K562 (cell line): ENCODE measurements at regions not wholly inside any gene's neighbourhood (a gene's known extent, or its start where the extent isn't known, plus 50 kb on each side); places are given as distances from the start of the nearest gene placed in this dataset.

ENCODE experiments used
- ATAC-seq: fragments of 200-7000 bp; cut with Tn5 transposase; 3 replicates; pipeline ENCODE4 v1.9.1; 2020; ENCODE audit warnings: moderate library complexity
- BruUV-seq: library from RNA; stranded (reverse); fragments of 400-500 nt; replicated peaks from 2 replicates; lab custom pipeline; 2021; lab: Mats Ljungman, UMichigan
- CTCF ChIA-PET: fragments of 300-600 bp; formaldehyde crosslinking; extraction: SDS; loops from one replicate; lab custom pipeline; 2021; ENCODE audit warnings: low intra/inter-chr PET ratio; lab: Yijun Ruan, JAX
- POLR2A ChIA-PET: fragments of 300-600, 350-650 bp; sonication (Branson Sonifier 250); formaldehyde crosslinking; extraction: SDS; loops from one replicate; lab custom pipeline; 2021; ENCODE audit warnings: antibody characterized with exemption, inconsistent platforms; lab: Yijun Ruan, JAX
- DNase-seq, 4 experiments: peaks; one replicate each; pipeline versions ENCODE4 v3.0.0 to v3.0.0-alpha.2; 2011 to 2018; ENCODE audit warnings: low spot score in 3 of 4, mixed read lengths in 3 of 4; ENCODE audit errors: extremely low read depth in 1 of 4
- FAIRE-seq: peaks from 2 replicates; lab custom pipeline; 2011; peaks lifted over from hg19 to GRCh38; lab: Jason Lieb, UNC
- H2AFZ ChIP-seq: 2 replicates; pipeline ENCODE4 v1.6.0; 2011; ENCODE audit warnings: low read depth, low read length, control low read depth, inconsistent platforms
- H3K27ac ChIP-seq: fragments of 200-600 bp; 3 replicates; pipeline ENCODE4 v1.8.0; 2011; ENCODE audit warnings: low read depth, mild to moderate bottlenecking, control low read depth, inconsistent platforms, low read length, moderate library complexity, mixed read lengths; ENCODE audit errors: extremely low read depth
- H3K27me3 ChIP-seq, 2 experiments: fragments of 300-600 bp in 1 of 2; 2 replicates in 1 of 2; 3 replicates in 1 of 2; pipeline versions ENCODE4 v1.6.0 to v1.8.0; 2011; ENCODE audit warnings: inconsistent platforms in 2 of 2, low read length in 2 of 2, mild to moderate bottlenecking in 1 of 2, mixed read lengths in 1 of 2, moderate library complexity in 1 of 2; ENCODE audit not compliant: control insufficient read depth in 2 of 2, insufficient read depth in 2 of 2
- H3K36me3 ChIP-seq: fragments of 300-600 bp; 3 replicates; pipeline ENCODE4 v1.8.0; 2011; ENCODE audit warnings: mild to moderate bottlenecking, low read length, inconsistent platforms; ENCODE audit not compliant: control insufficient read depth, insufficient read depth
- H3K4me1 ChIP-seq, 2 experiments: fragments of 200-600 bp in 1 of 2; replicated peaks in 1 of 2; 2 replicates in 1 of 2; 3 replicates in 1 of 2; pipeline versions ENCODE4 v1.5.1 to v1.8.0; 2011; ENCODE audit warnings: inconsistent platforms in 2 of 2, low read length in 2 of 2, mild to moderate bottlenecking in 1 of 2, mixed read lengths in 1 of 2, moderate library complexity in 1 of 2; ENCODE audit not compliant: control insufficient read depth in 2 of 2, insufficient read depth in 2 of 2
- H3K4me2 ChIP-seq: 2 replicates; pipeline ENCODE4 v1.6.1; 2011; ENCODE audit warnings: low read length, control low read depth, inconsistent platforms, mixed read lengths; ENCODE audit not compliant: insufficient read depth
- H3K4me3 ChIP-seq: fragments of 200-600 bp; sonication (generic), shearing (Covaris generic); 2 replicates; pipeline ENCODE4 v1.5.1; 2016; ENCODE audit warnings: control low read depth, inconsistent platforms
- H3K79me2 ChIP-seq: fragments of 200-600 bp; 3 replicates; pipeline ENCODE4 v1.8.0; 2011; ENCODE audit warnings: low read length, inconsistent platforms; ENCODE audit not compliant: control insufficient read depth, insufficient read depth
- H3K9ac ChIP-seq, 2 experiments: 2 replicates each; pipeline versions ENCODE4 v1.6.0 to v1.6.1; 2011; ENCODE audit warnings: low read depth in 2 of 2, low read length in 2 of 2, control low read depth in 1 of 2, inconsistent platforms in 1 of 2, mild to moderate bottlenecking in 1 of 2, mixed read lengths in 1 of 2; ENCODE audit not compliant: insufficient read depth in 1 of 2
- H3K9me1 ChIP-seq: one replicate; pipeline ENCODE4 v1.6.0; 2011; ENCODE audit warnings: inconsistent platforms, mild to moderate bottlenecking, low read length, moderate library complexity; ENCODE audit not compliant: control insufficient read depth, insufficient read depth
- H3K9me3 ChIP-seq: replicated peaks from 2 replicates; pipeline ENCODE4 v1.5.1; 2011; ENCODE audit warnings: low read depth, low read length, inconsistent platforms; ENCODE audit not compliant: control insufficient read depth, insufficient read depth
- H4K20me1 ChIP-seq: replicated peaks from 2 replicates; pipeline ENCODE4 v1.6.1; 2011; ENCODE audit warnings: low read length, inconsistent platforms, mixed read lengths; ENCODE audit not compliant: control insufficient read depth, insufficient read depth
- DIDO1 ChIP-seq: fragments of 450-650 bp; IDR thresholded peaks from 2 replicates; pipeline ENCODE4 v1.6.1; 2016; ENCODE audit warnings: low read depth, missing biosample characterization, missing genetic modification characterization
- EP400 ChIP-seq: fragments of 450-650 bp; IDR thresholded peaks from 2 replicates; pipeline ENCODE4 v1.6.1; 2017; ENCODE audit warnings: antibody characterized with exemption, mild to moderate bottlenecking, moderate library complexity
- FOSL1 ChIP-seq: fragments of 200-800 bp; sonication (Bioruptor generic); conservative IDR thresholded peaks from 2 replicates; pipeline ENCODE4 v1.6.1; 2016; ENCODE audit warnings: missing genetic modification characterization, missing compliant biosample characterization
- GTF2A2 ChIP-seq: IDR thresholded peaks from 2 replicates; pipeline ENCODE4 v1.6.1; 2016; ENCODE audit warnings: mild to moderate bottlenecking, missing genetic modification characterization, missing compliant biosample characterization
- HCFC1 ChIP-seq: IDR thresholded peaks from 2 replicates; pipeline ENCODE4 v1.6.1; 2012; ENCODE audit warnings: low read depth, low read length, improper control_type of control experiment
- HLTF ChIP-seq: fragments of 450-650 bp; IDR thresholded peaks from 2 replicates; pipeline ENCODE4 v1.6.1; 2016
- JUNB ChIP-seq: fragments of 450-650 bp; formaldehyde crosslinking; conservative IDR thresholded peaks from 2 replicates; pipeline ENCODE4 v1.4.0; 2020; ENCODE audit warnings: mild to moderate bottlenecking
- SAFB ChIP-seq: fragments of 200-400 bp; formaldehyde crosslinking; IDR thresholded peaks from 2 replicates; pipeline ENCODE4 v1.6.1; 2017; ENCODE audit warnings: low read depth, low read length, borderline replicate concordance
- SIX5 ChIP-seq, 2 experiments: IDR thresholded peaks; 2 replicates each; pipeline ENCODE4 v1.6.1; 2011; ENCODE audit warnings: low read length in 2 of 2, borderline replicate concordance in 1 of 2, low read depth in 1 of 2, mild to moderate bottlenecking in 1 of 2, moderate library complexity in 1 of 2; ENCODE audit not compliant: insufficient read depth in 1 of 2
- ZNF316 ChIP-seq: fragments of 450-650 bp; IDR thresholded peaks from 2 replicates; pipeline ENCODE4 v1.6.1; 2016
- ZNF41 ChIP-seq: fragments of 250-450 bp; sonication (Bioruptor Pico); conservative IDR thresholded peaks from 2 replicates; pipeline ENCODE4 v1.4.0; 2020; ENCODE audit warnings: mild to moderate bottlenecking
- WGBS: fragments of 100-300 bp; shearing (Covaris generic); methylation state at CpG from one replicate; pipeline ENCODE4 v1.1.6; 2016; ENCODE audit warnings: low coverage, mixed read lengths; ENCODE audit not compliant: insufficient coverage; ENCODE audit errors: missing lambda C conversion rate; 5-methylcytosine and 5-hydroxymethylcytosine counted together
- in situ Hi-C: fragments of 300-500 bp; cut with MboI; formaldehyde crosslinking; loops from 4 replicates; pipeline ENCODE4 v1.15.0; 2018; ENCODE audit warnings: inconsistent platforms, mixed read lengths
- intact Hi-C: fragments of 100-400 bp; cut with micrococcal nuclease; formaldehyde crosslinking; loops from 2 replicates; pipeline ENCODE4 v1.14.2; 2022
- TF ChIP-seq, protein P1 (sequence below): fragments of 450-650 bp; formaldehyde crosslinking; conservative IDR thresholded peaks from 2 replicates; pipeline ENCODE4 v1.4.0; 2022; ENCODE audit warnings: mild to moderate bottlenecking, missing genetic modification characterization
- TF ChIP-seq, protein P2 (sequence below): fragments of 250-450 bp; sonication (Bioruptor Pico); IDR thresholded peaks from 2 replicates; pipeline ENCODE4 v1.4.0; 2020; ENCODE audit warnings: mild to moderate bottlenecking, moderate library complexity
- TF ChIP-seq, protein P3 (sequence below): fragments of 250-450 bp; sonication (Bioruptor Pico); IDR thresholded peaks from 2 replicates; pipeline ENCODE4 v1.8.0; 2022; ENCODE audit warnings: moderate library complexity, mild to moderate bottlenecking, inconsistent platforms
- TF ChIP-seq, protein P4 (sequence below): fragments of 250-450 bp; sonication (Bioruptor Pico); IDR thresholded peaks from 2 replicates; pipeline ENCODE4 v1.5.0; 2020; ENCODE audit warnings: mild to moderate bottlenecking, borderline replicate concordance

DNA sequence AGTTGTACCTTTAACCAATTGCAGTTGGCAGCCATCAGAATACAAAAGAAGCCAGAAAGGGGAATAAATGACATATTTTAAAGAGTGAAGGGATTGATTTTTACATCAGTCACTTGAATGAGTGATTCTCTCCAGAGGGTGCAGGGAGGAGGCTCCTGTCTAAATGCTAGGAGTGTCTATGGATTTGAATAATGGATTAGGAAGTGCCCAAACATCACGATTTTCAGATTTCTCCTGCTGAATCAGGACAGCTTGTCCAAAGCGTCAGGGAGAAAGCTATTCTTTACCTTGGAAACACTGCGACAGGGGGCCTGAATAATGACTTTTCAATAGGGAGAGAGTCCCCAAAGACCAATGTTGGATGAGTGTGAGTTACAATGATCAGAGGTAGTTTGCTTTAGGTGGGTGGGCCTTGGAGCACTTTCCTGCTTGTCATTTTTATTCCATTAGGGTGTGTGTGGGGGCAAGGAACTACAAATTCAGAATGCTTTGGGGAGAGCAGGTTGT is 735.5 kb downstream of the KCNA4 start:
- TF ChIP-seq, protein P1, sequence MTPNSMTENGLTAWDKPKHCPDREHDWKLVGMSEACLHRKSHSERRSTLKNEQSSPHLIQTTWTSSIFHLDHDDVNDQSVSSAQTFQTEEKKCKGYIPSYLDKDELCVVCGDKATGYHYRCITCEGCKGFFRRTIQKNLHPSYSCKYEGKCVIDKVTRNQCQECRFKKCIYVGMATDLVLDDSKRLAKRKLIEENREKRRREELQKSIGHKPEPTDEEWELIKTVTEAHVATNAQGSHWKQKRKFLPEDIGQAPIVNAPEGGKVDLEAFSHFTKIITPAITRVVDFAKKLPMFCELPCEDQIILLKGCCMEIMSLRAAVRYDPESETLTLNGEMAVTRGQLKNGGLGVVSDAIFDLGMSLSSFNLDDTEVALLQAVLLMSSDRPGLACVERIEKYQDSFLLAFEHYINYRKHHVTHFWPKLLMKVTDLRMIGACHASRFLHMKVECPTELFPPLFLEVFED (CRISPR knock-in tag) = no peak
- TF ChIP-seq HLTF (no peak), JUNB (CRISPR knock-in tag) (no peak), SIX5 (IDR thresholded peaks at IDR 0.05; ENCODE audit: borderline replicate concordance in 1 of 2, insufficient read depth in 1 of 2, low read depth in 1 of 2, low read length in 2 of 2) (no peak), DIDO1 (tag) (no peak), ZNF316 (no peak), HCFC1 (no peak), FOSL1 (tag) (no peak), EP400 (no peak), SAFB (no peak), ZNF41 (no peak), GTF2A2 (no peak)
- TF ChIP-seq, protein P2, sequence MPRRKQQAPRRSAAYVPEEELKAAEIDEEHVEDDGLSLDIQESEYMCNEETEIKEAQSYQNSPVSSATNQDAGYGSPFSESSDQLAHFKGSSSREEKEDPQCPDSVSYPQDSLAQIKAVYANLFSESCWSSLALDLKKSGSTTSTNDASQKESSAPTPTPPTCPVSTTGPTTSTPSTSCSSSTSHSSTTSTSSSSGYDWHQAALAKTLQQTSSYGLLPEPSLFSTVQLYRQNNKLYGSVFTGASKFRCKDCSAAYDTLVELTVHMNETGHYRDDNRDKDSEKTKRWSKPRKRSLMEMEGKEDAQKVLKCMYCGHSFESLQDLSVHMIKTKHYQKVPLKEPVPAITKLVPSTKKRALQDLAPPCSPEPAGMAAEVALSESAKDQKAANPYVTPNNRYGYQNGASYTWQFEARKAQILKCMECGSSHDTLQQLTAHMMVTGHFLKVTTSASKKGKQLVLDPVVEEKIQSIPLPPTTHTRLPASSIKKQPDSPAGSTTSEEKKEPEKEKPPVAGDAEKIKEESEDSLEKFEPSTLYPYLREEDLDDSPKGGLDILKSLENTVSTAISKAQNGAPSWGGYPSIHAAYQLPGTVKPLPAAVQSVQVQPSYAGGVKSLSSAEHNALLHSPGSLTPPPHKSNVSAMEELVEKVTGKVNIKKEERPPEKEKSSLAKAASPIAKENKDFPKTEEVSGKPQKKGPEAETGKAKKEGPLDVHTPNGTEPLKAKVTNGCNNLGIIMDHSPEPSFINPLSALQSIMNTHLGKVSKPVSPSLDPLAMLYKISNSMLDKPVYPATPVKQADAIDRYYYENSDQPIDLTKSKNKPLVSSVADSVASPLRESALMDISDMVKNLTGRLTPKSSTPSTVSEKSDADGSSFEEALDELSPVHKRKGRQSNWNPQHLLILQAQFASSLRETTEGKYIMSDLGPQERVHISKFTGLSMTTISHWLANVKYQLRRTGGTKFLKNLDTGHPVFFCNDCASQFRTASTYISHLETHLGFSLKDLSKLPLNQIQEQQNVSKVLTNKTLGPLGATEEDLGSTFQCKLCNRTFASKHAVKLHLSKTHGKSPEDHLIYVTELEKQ (CRISPR knock-in tag) = no peak
- TF ChIP-seq, protein P3, sequence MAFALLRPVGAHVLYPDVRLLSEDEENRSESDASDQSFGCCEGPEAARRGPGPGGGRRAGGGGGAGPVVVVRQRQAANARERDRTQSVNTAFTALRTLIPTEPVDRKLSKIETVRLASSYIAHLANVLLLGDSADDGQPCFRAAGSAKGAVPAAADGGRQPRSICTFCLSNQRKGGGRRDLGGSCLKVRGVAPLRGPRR (CRISPR knock-in tag) = no peak
- TF ChIP-seq, protein P4, sequence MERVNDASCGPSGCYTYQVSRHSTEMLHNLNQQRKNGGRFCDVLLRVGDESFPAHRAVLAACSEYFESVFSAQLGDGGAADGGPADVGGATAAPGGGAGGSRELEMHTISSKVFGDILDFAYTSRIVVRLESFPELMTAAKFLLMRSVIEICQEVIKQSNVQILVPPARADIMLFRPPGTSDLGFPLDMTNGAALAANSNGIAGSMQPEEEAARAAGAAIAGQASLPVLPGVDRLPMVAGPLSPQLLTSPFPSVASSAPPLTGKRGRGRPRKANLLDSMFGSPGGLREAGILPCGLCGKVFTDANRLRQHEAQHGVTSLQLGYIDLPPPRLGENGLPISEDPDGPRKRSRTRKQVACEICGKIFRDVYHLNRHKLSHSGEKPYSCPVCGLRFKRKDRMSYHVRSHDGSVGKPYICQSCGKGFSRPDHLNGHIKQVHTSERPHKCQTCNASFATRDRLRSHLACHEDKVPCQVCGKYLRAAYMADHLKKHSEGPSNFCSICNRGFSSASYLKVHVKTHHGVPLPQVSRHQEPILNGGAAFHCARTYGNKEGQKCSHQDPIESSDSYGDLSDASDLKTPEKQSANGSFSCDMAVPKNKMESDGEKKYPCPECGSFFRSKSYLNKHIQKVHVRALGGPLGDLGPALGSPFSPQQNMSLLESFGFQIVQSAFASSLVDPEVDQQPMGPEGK (CRISPR knock-in tag) = no peak
- H3K4me2 ChIP-seq = no peak overlapping the region

More for the DNA sequence above, 735.5 kb downstream of the KCNA4 start:
- ATAC-seq = no peak
- Histone ChIP-seq H3K27ac (no peak overlapping the region), H3K36me3 (no peaks in the 10 kb centered on the region), H3K9me1 (no peaks in the 10 kb centered on the region), H3K4me1 (no peaks in the 10 kb centered on the region), H3K27me3 (no peaks in the 10 kb centered on the region), H4K20me1 (no peaks in the 10 kb centered on the region), H2AFZ (no peak overlapping the region), H3K4me3 (no peak overlapping the region), H3K9ac (no peak overlapping the region), H3K79me2 (no peaks in the 10 kb centered on the region), H3K9me3 (no peaks in the 10 kb centered on the region; the same call in 1 of the 2 replicates)
- CTCF ChIA-PET = no interaction called here
- intact Hi-C loops = no loop called here
- no peak for FAIRE-seq
- POLR2A ChIA-PET = no interaction called here
- WGBS = 3% methylated on average over 3 of the region's 3 CpGs
- BruUV-seq = no TSS peak
- no peak for DNase-seq
- in situ Hi-C loops = no loop called here
